Trophoblast cell (in vitro differentiated cells and primary cell): ENCODE measurements at regions not wholly inside any gene's neighbourhood (a gene's known extent, or its start where the extent isn't known, plus 50 kb on each side); places are given as distances from the start of the nearest gene placed in this dataset.

Experiments
- DNase-seq, 2 donors: peaks; one replicate each; pipeline ENCODE4 v3.0.0-alpha.2; 2016
- H2AFZ ChIP-seq: 2 replicates; pipeline ENCODE4 v1.6.1; 2013; ENCODE audit warnings: low read length, moderate library complexity, mild to moderate bottlenecking; ENCODE audit not compliant: insufficient read depth, poor library complexity
- H2AK5ac ChIP-seq: 2 replicates; pipeline ENCODE4 v1.6.1; 2013; ENCODE audit warnings: mild to moderate bottlenecking, low read length
- H2BK120ac ChIP-seq: 2 replicates; pipeline ENCODE4 v1.6.1; 2013; ENCODE audit warnings: low read length, mild to moderate bottlenecking, moderate library complexity; ENCODE audit not compliant: insufficient read depth, poor library complexity
- H2BK12ac ChIP-seq: 2 replicates; pipeline ENCODE4 v1.6.1; 2013; ENCODE audit warnings: mild to moderate bottlenecking, low read length, moderate library complexity
- H2BK5ac ChIP-seq: 2 replicates; pipeline ENCODE4 v1.6.1; 2013; ENCODE audit warnings: low read length, low read depth, moderate library complexity, mild to moderate bottlenecking; ENCODE audit not compliant: poor library complexity
- H3K14ac ChIP-seq: 2 replicates; pipeline ENCODE4 v1.6.1; 2013; ENCODE audit warnings: mild to moderate bottlenecking, low read length
- H3K18ac ChIP-seq: 2 replicates; pipeline ENCODE4 v1.6.1; 2013; ENCODE audit warnings: mild to moderate bottlenecking, low read length
- H3K23ac ChIP-seq: 2 replicates; pipeline ENCODE4 v1.6.1; 2013; ENCODE audit warnings: low read length
- H3K27ac ChIP-seq: 2 replicates; pipeline ENCODE4 v1.5.1; 2013; ENCODE audit warnings: low read depth, mild to moderate bottlenecking, inconsistent platforms, low read length, moderate library complexity
- H3K27me3 ChIP-seq: 2 replicates; pipeline ENCODE4 v1.6.1; 2013; ENCODE audit warnings: inconsistent platforms, mild to moderate bottlenecking, low read length, moderate library complexity; ENCODE audit not compliant: insufficient read depth
- H3K36me3 ChIP-seq, 2 experiments: 1 replicate in 1 of 2; 2 replicates in 1 of 2; pipeline ENCODE4 v1.6.1; 2013; ENCODE audit warnings: low read length in 2 of 2, mild to moderate bottlenecking in 2 of 2, moderate library complexity in 1 of 2; ENCODE audit not compliant: insufficient read depth in 2 of 2, control insufficient read depth in 1 of 2
- H3K4ac ChIP-seq: 2 replicates; pipeline ENCODE4 v1.6.1; 2013; ENCODE audit warnings: low read depth, mild to moderate bottlenecking, low read length, moderate library complexity
- H3K4me1 ChIP-seq, 2 experiments: 1 replicate in 1 of 2; 2 replicates in 1 of 2; pipeline ENCODE4 v1.6.1; 2013; ENCODE audit warnings: low read length in 2 of 2, mild to moderate bottlenecking in 2 of 2, moderate library complexity in 1 of 2; ENCODE audit not compliant: insufficient read depth in 2 of 2, control insufficient read depth in 1 of 2
- H3K4me2 ChIP-seq: 2 replicates; pipeline ENCODE4 v1.6.1; 2013; ENCODE audit warnings: inconsistent platforms, mild to moderate bottlenecking, low read length, moderate library complexity
- H3K4me3 ChIP-seq: 2 replicates; pipeline ENCODE4 v1.5.1; 2013; ENCODE audit warnings: mild to moderate bottlenecking, low read depth, low read length, inconsistent platforms
- H3K79me1 ChIP-seq: one replicate; pipeline ENCODE4 v1.6.1; 2013; ENCODE audit warnings: low read length
- H3K79me2 ChIP-seq: 2 replicates; pipeline ENCODE4 v1.6.1; 2013; ENCODE audit warnings: low read length, mild to moderate bottlenecking; ENCODE audit not compliant: control insufficient read depth, insufficient read depth, poor library complexity
- H3K9ac ChIP-seq: 2 replicates; pipeline ENCODE4 v1.6.1; 2013; ENCODE audit warnings: mild to moderate bottlenecking, low read length
- H3K9me3 ChIP-seq: 2 replicates; pipeline ENCODE4 v1.6.1; 2013; ENCODE audit warnings: low read depth, mild to moderate bottlenecking, control low read depth, inconsistent platforms, low read length; ENCODE audit not compliant: insufficient read depth
- H4K12ac ChIP-seq: 2 replicates; pipeline ENCODE4 v1.6.1; 2013; ENCODE audit warnings: low read depth, mild to moderate bottlenecking, low read length, moderate library complexity
- H4K8ac ChIP-seq: 2 replicates; pipeline ENCODE4 v1.6.1; 2013; ENCODE audit warnings: low read depth, mild to moderate bottlenecking, low read length, moderate library complexity
- H4K91ac ChIP-seq: one replicate; pipeline ENCODE4 v1.6.1; 2013; ENCODE audit warnings: low read depth, mild to moderate bottlenecking, low read length, moderate library complexity
- WGBS: extraction: QIAGEN DNeasy Blood & Tissue Kit; methylation state at CpG from one replicate; pipeline ENCODE4 v1.1.7; 2013; ENCODE audit warnings: missing lambda C conversion rate; ENCODE audit not compliant: insufficient read length, insufficient coverage; ENCODE audit errors: extremely low coverage; 5-methylcytosine and 5-hydroxymethylcytosine counted together

GRCh38 chr13:75194717-75195462 is 287.1 kb downstream of the TBC1D4 start:
- Histone ChIP-seq H3K4ac (no peak overlapping the region), H3K27me3 (no peaks in the 10 kb centered on the region), H2BK5ac (no peak overlapping the region), H2BK120ac (no peak overlapping the region), H3K4me2 (no peak overlapping the region), H3K27ac (no peak overlapping the region), H3K9ac (no peak overlapping the region), H4K12ac (no peak overlapping the region), H3K23ac (no peak overlapping the region), H3K36me3 (no peaks in the 10 kb centered on the region), H3K4me3 (no peak overlapping the region), H4K8ac (no peak overlapping the region), H2BK12ac (no peak overlapping the region), H3K18ac (no peak overlapping the region), H3K4me1 (no peaks in the 10 kb centered on the region), H3K79me1 (no peaks in the 10 kb centered on the region), H2AFZ (no peak overlapping the region), H3K79me2 (no peaks in the 10 kb centered on the region), H2AK5ac (no peak overlapping the region), H3K9me3 (no peaks in the 10 kb centered on the region), H4K91ac (no peak overlapping the region), H3K14ac (no peak overlapping the region)
- DNase-seq: no peak
- WGBS: no CpG with 5 or more reads among the region's 5 CpGs

GRCh38 chr13:75186379-75186778 is 295.6 kb downstream of the TBC1D4 start:
- H3K4me3 ChIP-seq: no peak overlapping the region
- no peak overlapping the region for H3K27ac ChIP-seq
- H2BK12ac ChIP-seq: no peak overlapping the region
- no peak overlapping the region for H4K91ac ChIP-seq
- no peak overlapping the region for H4K8ac ChIP-seq
- H2BK120ac ChIP-seq: no peak overlapping the region
- H3K27me3 ChIP-seq: no peaks in the 10 kb centered on the region
- H3K9ac ChIP-seq: no peak overlapping the region
- H4K12ac ChIP-seq: no peak overlapping the region
- no peaks in the 10 kb centered on the region for H3K9me3 ChIP-seq
- no peak overlapping the region for H3K4ac ChIP-seq
- no peaks in the 10 kb centered on the region for H3K79me1 ChIP-seq
- H3K4me2 ChIP-seq: no peak overlapping the region
- no peaks in the 10 kb centered on the region for H3K36me3 ChIP-seq
- no peak overlapping the region for H3K14ac ChIP-seq
- H3K79me2 ChIP-seq: no peaks in the 10 kb centered on the region
- H3K4me1 ChIP-seq: no peaks in the 10 kb centered on the region
- DNase-seq: no peak
- no peak overlapping the region for H3K18ac ChIP-seq
- H2AFZ ChIP-seq: no peak overlapping the region
- no peak overlapping the region for H2AK5ac ChIP-seq
- no peak overlapping the region for H3K23ac ChIP-seq
- H2BK5ac ChIP-seq: no peak overlapping the region
- no CpG with 5 or more reads among the region's 2 CpGs for WGBS

- Histone ChIP-seq H3K4me1 (no peaks in the 10 kb centered on the region), H4K8ac (no peak overlapping the region), H4K12ac (no peak overlapping the region), H3K27me3 (no peaks in the 10 kb centered on the region), H2BK5ac (no peak overlapping the region), H2AK5ac (no peak overlapping the region), H3K9me3 (no peaks in the 10 kb centered on the region), H3K36me3 (no peaks in the 10 kb centered on the region), H3K79me2 (no peaks in the 10 kb centered on the region), H3K79me1 (no peaks in the 10 kb centered on the region), H3K23ac (no peak overlapping the region), H2BK120ac (no peak overlapping the region), H2BK12ac (no peak overlapping the region), H3K27ac (no peak overlapping the region), H3K9ac (no peak overlapping the region), H3K4me3 (no peak overlapping the region), H3K18ac (no peak overlapping the region), H3K4me2 (no peak overlapping the region), H2AFZ (no peak overlapping the region), H4K91ac (no peak overlapping the region), H3K4ac (no peak overlapping the region), H3K14ac (no peak overlapping the region)
- no CpG with 5 or more reads among the region's 2 CpGs for WGBS
- DNase-seq: peak; percentile 3 to 65
Measured at GRCh38 chr13:75181906-75182305, 300.1 kb downstream of the TBC1D4 start.

- no peak overlapping the region for H2AFZ ChIP-seq
- no peaks in the 10 kb centered on the region for H3K36me3 ChIP-seq
- H3K27ac ChIP-seq: no peak overlapping the region
- no peaks in the 10 kb centered on the region for H3K9me3 ChIP-seq
- H3K4me3 ChIP-seq: no peak overlapping the region
- H3K18ac ChIP-seq: no peak overlapping the region
- no peak overlapping the region for H3K14ac ChIP-seq
- no peak overlapping the region for H2AK5ac ChIP-seq
- H3K23ac ChIP-seq: no peak overlapping the region
- H4K91ac ChIP-seq: no peak overlapping the region
- H3K79me1 ChIP-seq: no peaks in the 10 kb centered on the region
- H3K79me2 ChIP-seq: no peaks in the 10 kb centered on the region
- no peak overlapping the region for H2BK5ac ChIP-seq
- no peaks in the 10 kb centered on the region for H3K27me3 ChIP-seq
- peak in 1 of 2 donors; percentile 33 for DNase-seq
- H3K4ac ChIP-seq: no peak overlapping the region
- H2BK12ac ChIP-seq: no peak overlapping the region
- H2BK120ac ChIP-seq: no peak overlapping the region
- no peak overlapping the region for H3K4me2 ChIP-seq
- H3K4me1 ChIP-seq: no peaks in the 10 kb centered on the region
- H3K9ac ChIP-seq: no peak overlapping the region
- H4K12ac ChIP-seq: no peak overlapping the region
- H4K8ac ChIP-seq: no peak overlapping the region
- WGBS: no CpG with 5 or more reads among the region's 1 CpG
Measured at GRCh38 chr13:75180805-75181455, 301.0 kb downstream of the TBC1D4 start.
